Stimulated activated CD4-positive, alpha-beta T cell treated with anti-CD3 and anti-CD28 coated beads, Interleukin-2, amount 100 ng/mL, for 24 hours (primary cell): ENCODE measurements at regions not wholly inside any gene's neighbourhood (a gene's known extent, or its start where the extent isn't known, plus 50 kb on each side); places are given as distances from the start of the nearest gene placed in this dataset.
"Not testable (repeated sequence)": the region's sequence is repeated elsewhere in the genome, so short reads cannot be mapped to it uniquely, and the experiment has no call there.

Experiments
- DNase-seq, 2 donors: peaks; one replicate each; pipeline ENCODE4 v3.0.0-alpha.2; 2020

DNA sequence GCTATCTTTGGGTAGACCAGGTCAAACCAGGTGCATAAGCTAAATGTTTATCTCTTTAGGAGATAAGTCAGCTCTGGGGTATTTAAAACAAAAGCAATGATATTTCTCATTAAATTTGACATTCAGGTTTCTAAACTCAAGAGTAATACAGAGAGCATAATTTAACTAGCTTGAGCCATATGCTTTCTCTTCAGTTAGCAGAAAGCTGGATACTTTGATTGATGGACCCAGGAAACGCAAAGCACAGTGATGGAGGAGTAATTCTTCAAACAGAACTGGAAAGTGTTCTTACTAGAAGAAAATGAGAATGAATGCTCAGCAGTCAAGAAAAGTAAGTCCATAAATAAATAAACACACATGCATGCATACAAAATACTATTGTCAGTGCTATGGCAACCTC lies 885.7 kb upstream of the RAG2 start:
- no peak for DNase-seq

DNA sequence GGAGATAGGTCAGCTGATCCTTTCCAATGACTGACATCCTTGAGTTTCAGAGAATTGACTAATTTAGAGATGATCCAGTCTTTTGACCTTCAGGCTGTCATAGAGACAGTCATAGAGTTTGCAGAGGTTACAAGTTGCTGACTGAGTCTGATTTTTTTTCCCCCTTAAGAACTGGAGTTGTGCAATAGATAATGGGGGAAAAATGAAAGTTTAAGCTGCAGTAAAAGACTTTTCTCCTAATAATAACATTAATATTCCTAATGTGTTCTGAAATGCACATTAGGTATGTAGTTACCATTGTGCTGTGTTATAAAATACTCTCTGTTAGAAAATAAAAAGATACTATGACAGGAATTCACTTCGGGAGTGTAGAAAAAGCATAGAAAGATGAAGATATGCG lies 876.9 kb upstream of the RAG2 start:
- no peak for DNase-seq

- no peak for DNase-seq
These were observed 870.3 kb upstream of the RAG2 start for GRCh38 chr11:37468344-37468743.

GRCh38 chr11:37465221-37465620 lies 867.2 kb upstream of the RAG2 start:
- DNase-seq: no peak

- no peak for DNase-seq
These were observed 861.4 kb upstream of the RAG2 start for GRCh38 chr11:37459456-37459855.

GRCh38 chr11:37456746-37457145 lies 858.7 kb upstream of the RAG2 start:
- no peak for DNase-seq

DNA sequence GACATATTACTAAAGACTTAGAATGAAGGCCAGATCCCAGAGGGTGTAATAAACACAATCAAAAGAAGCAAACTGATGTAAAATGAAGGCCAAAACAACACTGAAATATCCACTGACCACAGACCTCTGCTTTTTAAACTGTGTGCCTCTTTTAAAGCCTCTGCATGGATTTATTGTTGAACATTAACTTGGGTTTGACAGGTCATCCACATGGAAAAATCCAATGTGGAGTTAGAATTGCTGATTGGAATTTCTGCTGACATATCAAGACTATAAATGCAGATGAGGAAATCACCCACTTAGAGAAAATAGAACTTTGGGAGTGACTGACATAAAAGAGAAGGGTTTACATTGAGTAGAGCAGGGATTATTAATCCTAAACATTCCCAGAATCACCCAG lies 853.9 kb upstream of the RAG2 start:
- no peak for DNase-seq

DNA sequence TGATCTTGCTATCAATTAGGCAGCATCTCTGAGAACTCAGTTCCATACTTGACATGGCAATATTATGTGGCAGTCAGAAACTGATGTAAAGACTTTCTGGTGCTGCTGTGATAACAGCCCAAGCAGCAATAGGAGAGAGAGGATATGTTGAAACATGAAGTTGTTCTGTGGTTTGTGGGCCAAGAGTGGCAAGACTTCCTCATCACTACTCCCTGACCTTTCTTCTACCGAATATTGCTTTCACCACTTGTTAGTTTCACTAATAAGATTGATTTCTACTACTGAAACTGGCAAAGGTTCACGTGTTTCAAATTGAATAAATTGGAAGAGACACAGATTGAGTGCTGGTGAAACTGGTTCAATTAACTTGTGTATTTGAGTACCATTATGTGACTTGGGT lies 852.6 kb upstream of the RAG2 start:
- no peak for DNase-seq

GRCh38 chr11:37449146-37449545 lies 851.1 kb upstream of the RAG2 start:
- DNase-seq: no peak

- no peak for DNase-seq
These were observed 844.5 kb upstream of the RAG2 start for GRCh38 chr11:37442576-37442975.

DNA sequence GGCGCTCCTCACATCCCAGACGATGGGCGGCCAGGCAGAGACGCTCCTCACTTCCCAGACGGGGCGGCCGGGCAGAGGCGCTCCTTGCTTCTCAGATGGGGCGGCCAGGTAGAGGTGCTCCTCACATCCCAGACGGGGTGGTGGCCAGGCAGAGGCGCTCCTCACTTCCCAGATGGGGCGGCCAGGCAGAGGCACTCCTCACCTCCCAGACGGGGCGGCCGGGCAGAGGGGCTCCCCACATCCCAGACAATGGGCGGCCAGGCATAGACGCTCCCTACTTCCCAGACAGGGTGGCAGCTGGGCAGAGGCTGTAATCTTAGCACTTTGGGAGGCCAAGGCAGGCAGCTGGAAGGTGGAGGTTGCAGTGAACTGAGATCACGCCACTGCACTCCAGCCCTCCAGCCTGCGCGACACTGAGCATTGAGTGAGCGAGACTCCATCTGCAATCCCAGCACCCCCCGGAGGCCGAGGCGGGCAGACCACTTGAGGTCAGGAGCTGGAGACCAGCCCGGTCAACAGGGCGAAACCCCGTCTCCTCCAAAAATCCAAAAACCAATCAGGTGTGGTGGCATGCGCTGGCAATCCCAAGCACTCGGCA lies 833.7 kb upstream of the RAG2 start:
- not testable (repeated sequence) for DNase-seq

DNA sequence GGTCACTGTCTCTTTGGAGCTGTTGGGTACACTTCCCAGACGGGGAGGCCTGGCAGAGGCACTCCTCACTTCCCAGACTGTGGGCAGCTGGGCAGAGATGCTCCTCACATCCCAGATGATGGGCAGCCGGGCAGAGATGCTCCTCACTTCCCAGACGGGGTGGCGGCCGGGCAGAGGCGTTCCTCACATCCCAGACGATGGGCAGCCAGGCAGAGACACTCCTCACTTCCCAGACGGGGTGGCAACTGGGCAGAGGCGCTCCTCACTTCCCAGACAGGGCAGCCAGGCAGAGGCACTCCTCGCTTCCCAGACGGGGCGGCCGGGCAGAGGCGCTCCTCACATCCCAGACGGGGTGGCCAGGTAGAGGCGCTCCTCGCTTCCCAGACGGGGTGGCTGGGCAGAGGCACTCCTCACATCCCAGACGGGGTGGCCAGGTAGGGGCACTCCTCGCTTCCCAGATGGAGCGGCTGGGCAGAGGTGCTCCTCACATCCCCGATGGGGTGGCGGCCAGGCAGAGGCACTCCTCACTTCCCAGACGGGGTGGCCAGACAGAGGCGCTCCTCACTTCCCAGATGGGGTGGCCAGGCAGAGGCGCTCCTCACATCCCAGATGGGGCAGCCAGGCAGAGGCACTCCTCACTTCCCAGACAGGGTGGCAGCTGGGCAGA lies 833.1 kb upstream of the RAG2 start:
- not testable (repeated sequence) for DNase-seq

DNA sequence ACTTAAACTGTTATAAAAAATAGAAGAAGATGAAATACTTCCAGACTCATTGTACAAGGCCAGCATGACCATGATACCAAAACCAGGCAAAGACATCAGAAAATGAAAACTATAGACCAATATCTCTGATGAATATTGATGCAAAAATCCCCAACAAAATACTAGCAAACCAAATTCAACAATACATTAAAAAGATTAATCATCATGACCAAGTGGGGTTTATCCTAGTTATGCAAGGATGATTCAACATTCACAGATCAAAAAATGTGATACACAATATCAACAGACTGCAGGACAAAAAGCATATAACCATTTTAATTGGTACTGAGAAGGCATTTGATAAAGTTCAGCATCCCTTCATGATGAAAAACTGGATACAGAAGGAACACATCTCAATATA lies 824.5 kb upstream of the RAG2 start:
- no peak for DNase-seq

DNA sequence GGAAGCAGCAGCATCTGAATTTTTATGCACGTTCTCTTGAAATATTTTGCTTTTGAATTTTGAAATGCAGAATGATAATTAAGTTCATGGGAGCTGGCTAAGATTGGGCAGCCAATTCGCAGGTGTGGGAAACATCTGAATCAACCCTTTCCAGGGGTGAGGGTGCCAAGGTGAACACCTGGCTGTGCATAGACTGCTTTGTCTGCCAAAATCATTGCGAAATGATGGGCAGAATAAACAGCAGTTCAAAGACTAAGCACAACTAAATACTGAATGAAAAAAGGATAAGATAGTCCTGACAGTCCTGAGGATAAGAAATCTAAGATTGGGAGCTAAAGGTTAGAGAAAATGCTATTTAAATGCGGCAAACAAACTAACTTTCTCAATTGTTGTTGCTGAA lies 813.3 kb upstream of the RAG2 start:
- DNase-seq: no peak

- DNase-seq: no peak
These were observed 811.1 kb upstream of the RAG2 start for GRCh38 chr11:37409124-37409523.

- DNase-seq: no peak
These were observed 809.4 kb upstream of the RAG2 start for GRCh38 chr11:37407461-37407860.

GRCh38 chr11:37406651-37407050 lies 808.6 kb upstream of the RAG2 start:
- no peak for DNase-seq

- no peak for DNase-seq
These were observed 806.2 kb upstream of the RAG2 start for GRCh38 chr11:37404231-37404630.

DNA sequence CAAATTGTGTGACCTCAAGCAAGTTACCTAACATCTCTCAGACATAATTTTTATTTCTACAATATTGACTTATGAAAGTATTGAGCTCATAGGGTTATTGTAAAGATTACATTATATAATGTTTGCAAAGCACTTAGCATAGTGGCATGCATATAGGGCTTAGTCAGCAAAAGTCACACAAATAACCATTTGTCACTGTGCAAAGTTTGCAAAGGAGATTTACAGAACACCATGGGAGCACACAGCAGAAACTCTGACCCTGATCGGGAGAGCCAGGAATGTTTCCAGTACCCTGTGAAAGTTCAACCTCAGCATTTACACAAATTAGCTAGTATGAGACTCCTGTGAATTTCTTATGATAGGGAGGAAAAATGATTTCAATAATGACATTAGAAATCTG lies 804.6 kb upstream of the RAG2 start:
- no peak for DNase-seq

DNA sequence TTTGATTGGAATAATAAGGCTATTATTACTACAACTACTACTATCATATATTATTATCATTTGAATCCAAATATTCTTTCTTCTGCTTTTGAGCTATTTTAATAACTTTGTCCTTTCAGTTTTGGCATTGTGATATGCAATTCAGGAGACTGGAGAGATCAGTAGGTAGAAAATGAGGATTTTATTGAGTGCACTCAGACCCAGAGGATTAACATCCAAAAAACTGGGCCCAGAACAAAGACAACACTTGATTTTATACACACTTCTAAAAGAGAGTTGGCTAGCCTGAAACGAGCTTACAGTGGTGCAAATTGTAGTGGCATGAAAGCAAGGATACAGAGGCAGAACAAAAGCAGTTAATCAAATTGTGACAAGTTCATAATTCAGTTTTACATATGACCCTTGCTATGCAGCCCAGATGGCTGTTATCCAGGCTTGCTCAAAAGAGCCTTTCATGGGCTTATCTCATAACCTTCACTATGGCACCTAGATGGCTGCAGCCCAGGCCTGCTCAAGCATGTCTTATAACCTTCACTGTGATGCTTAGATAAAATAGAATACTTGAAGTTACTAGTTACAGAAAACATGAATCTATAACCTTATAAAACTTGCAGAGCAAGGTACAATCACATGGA lies 796.3 kb upstream of the RAG2 start:
- DNase-seq: no peak

DNA sequence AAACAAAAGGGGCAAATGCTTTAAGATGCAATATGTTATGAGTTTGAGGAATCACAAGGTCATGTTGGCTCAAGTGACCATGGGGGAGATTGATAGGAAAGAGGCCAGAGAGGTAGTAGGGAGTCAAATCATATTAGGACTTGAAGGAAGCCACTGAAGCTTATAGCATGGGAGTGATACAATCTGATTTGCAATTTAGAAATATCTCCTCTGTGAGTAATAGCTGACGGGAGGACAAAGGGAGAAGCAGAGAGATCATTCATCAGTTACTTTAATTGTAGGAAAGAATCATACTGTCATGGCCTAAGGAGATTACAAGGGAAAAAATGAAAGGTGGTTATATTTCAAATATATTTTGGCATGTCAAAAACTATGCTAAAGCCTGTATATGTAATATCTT lies 793.6 kb upstream of the RAG2 start:
- DNase-seq: no peak

DNA sequence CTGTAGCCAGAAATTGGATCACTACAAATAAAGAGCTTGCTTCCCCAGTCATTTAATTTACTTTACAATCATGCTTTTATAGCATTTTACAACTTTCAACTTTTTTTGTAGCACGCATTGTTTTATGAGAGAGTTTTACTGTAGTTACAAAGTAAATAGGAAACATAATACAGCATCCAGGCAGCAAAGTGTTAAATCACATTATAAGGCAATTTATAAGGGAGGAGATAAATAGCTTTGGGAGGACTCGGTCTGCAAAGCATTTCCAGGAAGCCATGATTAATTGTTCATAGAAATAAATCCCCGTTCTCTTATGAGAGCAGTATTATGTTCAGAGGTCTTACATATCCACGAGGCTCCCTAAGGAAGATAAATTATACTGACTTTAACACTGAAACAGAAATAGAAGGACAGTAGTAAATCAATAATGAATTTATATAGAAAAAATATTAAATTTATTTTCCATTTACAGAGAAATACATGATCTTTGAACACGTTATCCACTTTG lies 792.6 kb upstream of the RAG2 start:
- DNase-seq: no peak

DNA sequence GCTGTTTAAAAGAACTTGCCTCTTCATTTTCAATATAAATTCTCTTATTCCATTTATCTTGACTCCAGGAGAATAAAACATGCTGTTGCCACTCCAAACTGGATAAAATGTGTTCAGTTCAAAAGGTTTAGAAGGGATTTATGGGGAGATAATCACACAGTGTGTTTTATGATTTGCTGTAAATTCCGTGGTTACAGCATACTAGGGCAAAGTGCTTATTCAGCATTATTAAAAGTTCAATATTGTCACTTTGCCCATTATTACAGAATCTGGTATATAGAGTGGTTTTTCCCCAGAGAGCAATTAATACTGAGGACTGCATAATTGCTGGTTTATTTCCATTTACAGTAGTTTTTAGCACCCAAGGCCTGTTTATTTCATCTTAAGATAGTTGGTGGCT lies 780.9 kb upstream of the RAG2 start:
- DNase-seq: no peak

DNA sequence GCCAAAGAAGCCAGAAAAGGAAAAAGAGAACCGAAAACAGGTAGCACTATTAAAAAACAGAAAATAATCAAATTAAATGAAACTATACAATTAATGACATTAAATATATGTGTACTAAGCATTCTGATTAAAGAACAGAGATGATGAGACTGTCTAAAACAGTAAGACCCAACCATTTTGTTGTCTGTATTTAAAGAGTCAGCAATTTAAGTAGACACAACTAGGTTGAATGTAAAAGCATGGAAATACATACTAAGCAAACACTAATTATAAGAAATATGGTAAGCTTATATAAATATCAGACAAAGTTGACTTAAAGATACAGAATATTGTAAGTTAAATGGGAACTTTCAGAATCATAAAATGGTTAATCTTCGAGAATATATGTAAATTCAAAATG lies 774.6 kb upstream of the RAG2 start:
- no peak for DNase-seq
